HL-60 (cell line): ENCODE measurements at regions not wholly inside any gene's neighbourhood (a gene's known extent, or its start where the extent isn't known, plus 50 kb on each side); places are given as distances from the start of the nearest gene placed in this dataset.
A peak's percentile ranks its signal among the peaks of the same experiment; 100 is the strongest.

Experiments
- DNase-seq, 2 experiments: peaks; one replicate each; pipeline ENCODE4 v3.0.0-alpha.2; 2010 to 2020; ENCODE audit warnings: low read depth in 1 of 2, low spot score in 1 of 2
- H3K27ac ChIP-seq: fragments of 250-450 bp; sonication (Bioruptor Pico); replicated peaks from 2 replicates; pipeline ENCODE4 v1.5.1; 2020; ENCODE audit warnings: mild to moderate bottlenecking, moderate library complexity
- H3K27me3 ChIP-seq: fragments of 250-450 bp; sonication (Bioruptor Pico); 2 replicates; pipeline ENCODE4 v1.5.1; 2021; ENCODE audit warnings: mild to moderate bottlenecking, moderate library complexity; ENCODE audit not compliant: insufficient read depth, poor library complexity, severe bottlenecking
- H3K4me3 ChIP-seq: replicated peaks from 2 replicates; pipeline ENCODE4 v1.5.1; 2011; ENCODE audit warnings: mild to moderate bottlenecking, control low read depth, low read length; ENCODE audit not compliant: insufficient read depth
- GABPA ChIP-seq: IDR thresholded peaks from 2 replicates; pipeline ENCODE4 v1.6.1; 2012; ENCODE audit warnings: low read depth
- POLR2AphosphoS5 ChIP-seq: IDR thresholded peaks from 2 replicates; pipeline ENCODE4 v1.6.1; 2012; ENCODE audit warnings: low read depth
- REST ChIP-seq: IDR thresholded peaks from 2 replicates; pipeline ENCODE4 v1.6.1; 2012; ENCODE audit warnings: low read depth; ENCODE audit not compliant: insufficient replicate concordance
- SPI1 ChIP-seq: IDR thresholded peaks from 2 replicates; pipeline ENCODE4 v1.6.1; 2012; ENCODE audit warnings: low read depth, mild to moderate bottlenecking, borderline replicate concordance
- TF ChIP-seq, protein P1 (sequence below): IDR thresholded peaks from one replicate; pipeline ENCODE4 v1.5.1; 2011; ENCODE audit warnings: low read length, control low read depth, inconsistent platforms; ENCODE audit not compliant: insufficient read depth

DNA sequence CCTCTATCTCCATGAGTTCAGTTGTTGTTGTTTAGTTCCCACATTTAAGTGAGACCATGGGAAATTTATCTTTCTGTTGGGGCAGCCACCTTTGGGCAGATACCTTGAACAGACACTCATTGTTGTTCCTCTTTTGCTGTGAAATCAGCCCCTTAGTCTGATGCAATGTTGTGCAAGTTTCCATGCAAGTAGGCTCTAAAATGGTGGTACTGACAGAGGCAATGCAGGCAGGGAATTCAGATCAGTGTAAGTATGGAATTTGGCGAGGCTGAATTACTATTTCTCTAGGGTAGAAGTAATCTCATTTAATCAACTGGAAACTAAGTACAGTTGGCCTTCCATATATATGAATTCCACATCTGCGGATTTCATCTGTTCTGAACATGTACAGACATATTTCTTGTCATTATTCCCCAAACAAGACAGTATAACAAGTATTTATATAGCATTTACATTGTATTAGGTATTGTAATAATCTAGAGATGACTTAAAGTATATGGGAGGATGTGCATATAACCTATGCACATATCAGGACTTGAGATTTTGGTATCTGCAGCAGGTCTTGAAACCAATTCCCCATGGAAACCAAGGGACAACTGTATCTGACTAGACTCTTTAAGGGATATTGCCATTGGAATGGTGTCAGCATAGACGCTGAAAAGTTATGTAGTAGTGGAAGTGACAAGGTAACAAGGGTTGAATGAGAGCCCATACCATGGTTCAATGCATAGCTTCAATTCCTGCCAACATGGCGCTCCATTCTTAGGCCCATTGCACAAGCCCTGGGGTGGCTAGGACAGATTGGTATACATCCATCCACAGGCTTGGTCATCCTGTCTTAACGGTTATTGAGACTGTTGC lies 281.5 kb upstream of the HTR2A start:
- Histone ChIP-seq H3K4me3 (no peak overlapping the region), H3K27me3 (no peaks in the 10 kb centered on the region), H3K27ac (peak overlapping the region; percentile 45)
- peak; percentile 76 for TF ChIP-seq SPI1
- TF ChIP-seq GABPA = no peak
- peak; percentile 63; the same call in 1 of the 2 replicates for TF ChIP-seq POLR2AphosphoS5
- DNase-seq = peak; percentile 24 to 93

DNA sequence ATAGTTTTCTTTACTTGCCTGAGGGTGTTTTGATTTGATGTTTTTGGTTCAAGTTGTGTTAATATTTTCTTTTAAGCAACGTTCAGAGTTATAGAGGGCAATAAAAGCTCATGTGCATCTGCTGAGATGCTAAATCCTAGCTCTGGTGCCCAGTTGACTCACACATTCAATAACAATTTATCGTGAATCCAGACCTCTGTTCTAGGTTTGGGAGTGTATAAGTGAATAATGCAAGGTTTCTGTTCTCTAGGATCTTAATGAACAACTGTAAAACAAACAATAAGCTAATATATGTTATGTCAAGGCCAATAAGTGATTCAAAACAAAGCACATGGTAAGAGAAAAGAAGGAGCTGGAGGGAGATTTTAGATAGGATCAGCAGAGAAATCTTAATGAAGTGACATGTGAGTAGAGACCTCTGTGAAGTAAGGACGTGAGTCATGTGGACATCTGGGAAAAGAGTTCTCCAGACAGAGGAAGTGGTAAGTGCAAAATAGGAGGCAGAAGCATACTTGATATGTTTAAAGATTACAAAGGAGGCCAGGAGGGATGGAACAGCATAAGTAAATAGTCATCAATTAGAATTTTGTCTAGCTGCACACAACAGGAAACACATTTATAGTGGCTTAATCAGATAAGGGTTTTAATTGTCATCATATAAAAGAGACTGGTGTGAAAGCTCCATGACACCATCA lies 278.5 kb upstream of the HTR2A start:
- H3K27me3 ChIP-seq = no peaks in the 10 kb centered on the region
- H3K4me3 ChIP-seq = no peak overlapping the region
- DNase-seq = peak; percentile 2 to 31
- TF ChIP-seq GABPA (no peak), SPI1 (peak; percentile 63)
- H3K27ac ChIP-seq = no peak overlapping the region

- no peak overlapping the region for H3K4me3 ChIP-seq
- TF ChIP-seq POLR2AphosphoS5 (no peak), REST (no peak), SPI1 (no peak), GABPA (no peak)
- TF ChIP-seq, protein P1, sequence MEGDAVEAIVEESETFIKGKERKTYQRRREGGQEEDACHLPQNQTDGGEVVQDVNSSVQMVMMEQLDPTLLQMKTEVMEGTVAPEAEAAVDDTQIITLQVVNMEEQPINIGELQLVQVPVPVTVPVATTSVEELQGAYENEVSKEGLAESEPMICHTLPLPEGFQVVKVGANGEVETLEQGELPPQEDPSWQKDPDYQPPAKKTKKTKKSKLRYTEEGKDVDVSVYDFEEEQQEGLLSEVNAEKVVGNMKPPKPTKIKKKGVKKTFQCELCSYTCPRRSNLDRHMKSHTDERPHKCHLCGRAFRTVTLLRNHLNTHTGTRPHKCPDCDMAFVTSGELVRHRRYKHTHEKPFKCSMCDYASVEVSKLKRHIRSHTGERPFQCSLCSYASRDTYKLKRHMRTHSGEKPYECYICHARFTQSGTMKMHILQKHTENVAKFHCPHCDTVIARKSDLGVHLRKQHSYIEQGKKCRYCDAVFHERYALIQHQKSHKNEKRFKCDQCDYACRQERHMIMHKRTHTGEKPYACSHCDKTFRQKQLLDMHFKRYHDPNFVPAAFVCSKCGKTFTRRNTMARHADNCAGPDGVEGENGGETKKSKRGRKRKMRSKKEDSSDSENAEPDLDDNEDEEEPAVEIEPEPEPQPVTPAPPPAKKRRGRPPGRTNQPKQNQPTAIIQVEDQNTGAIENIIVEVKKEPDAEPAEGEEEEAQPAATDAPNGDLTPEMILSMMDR = no peak
- H3K27ac ChIP-seq = no peak overlapping the region
- DNase-seq = no peak
- H3K27me3 ChIP-seq = peaks cover 3% of the 10 kb centered on the region
Observed at GRCh38 chr13:47170971-47171370, 274.1 kb upstream of the HTR2A start.

DNA sequence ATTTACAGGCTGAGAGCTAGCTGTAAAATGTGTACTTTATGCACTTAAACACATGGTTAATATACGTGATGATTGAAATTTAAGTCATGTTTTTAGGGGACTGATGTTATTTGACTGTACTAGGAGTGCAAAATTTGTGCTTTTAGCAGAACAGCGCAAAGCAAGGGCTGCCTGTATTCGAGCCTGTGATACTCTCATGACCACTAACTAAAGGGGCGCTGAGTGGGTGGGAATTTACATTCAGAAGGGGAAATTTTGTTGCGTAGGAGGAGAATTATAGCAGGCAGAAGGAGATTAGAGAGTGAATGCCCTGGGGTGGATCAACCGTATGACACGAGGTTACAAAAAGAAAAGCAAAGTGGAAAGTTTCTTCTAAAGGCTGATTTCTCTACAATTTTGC lies 271.8 kb upstream of the HTR2A start:
- Histone ChIP-seq H3K27me3 (peaks cover 3% of the 10 kb centered on the region), H3K27ac (no peak overlapping the region), H3K4me3 (no peak overlapping the region)
- TF ChIP-seq REST = no peak
- no peak for TF ChIP-seq SPI1
- TF ChIP-seq, protein P1 = no peak
- TF ChIP-seq GABPA = no peak
- TF ChIP-seq POLR2AphosphoS5 = no peak
- no peak for DNase-seq
